ENCODE measurements at regions not wholly inside any gene's neighbourhood (a gene's known extent, or its start where the extent isn't known, plus 50 kb on each side); places are given as distances from the start of the nearest gene placed in this dataset.

GRCh38 chrX:113300580-113300979, 459.9 kb upstream of the AMOT start:
- ChIA-PET POLR2A (ENCODE audit: partially characterized antibody) (interaction anchor here (1.1 kb wide), 1 partner anchor 111 kb away, joined by 3 read pairs; no protein-coding TSS in a partner anchor), CTCF (ENCODE audit: partially characterized antibody) (no interaction called here)
- Histone ChIP-seq H3K27ac (ENCODE audit: low read depth, low read length) (no peak overlapping the region), H2AK5ac (ENCODE audit: low read depth, low read length) (no peak overlapping the region), H3K9ac (replicated peaks in 1 of 4; ENCODE audit: extremely low read depth in 1 of 4, low read depth in 3 of 4, low read length in 3 of 4) (no peak overlapping the region), H2BK12ac (ENCODE audit: low read depth, low read length) (no peak overlapping the region), H3K36me3 (ENCODE audit: control insufficient read depth in 2 of 4, insufficient read depth in 4 of 4, low read length in 3 of 4) (peaks cover 0 to 1% (median 0%) of the 10 kb centered on the region in 4 experiments; a peak in 1 of 8 replicates), H2BK5ac (ENCODE audit: low read depth, low read length) (no peak overlapping the region), H3K14ac (ENCODE audit: insufficient read length) (no peak overlapping the region), H3K4me3 (ENCODE audit: extremely low read depth in 1 of 4, insufficient read depth in 2 of 4, low read depth in 3 of 4, low read length in 4 of 4) (no peak overlapping the region), H4K8ac (ENCODE audit: extremely low read depth, insufficient read depth, low read length) (no peak overlapping the region), H3K4me2 (ENCODE audit: insufficient read depth in 1 of 2, low read depth in 2 of 2, low read length in 2 of 2) (no peak overlapping the region), H3K23ac (ENCODE audit: insufficient read length) (no peak overlapping the region), H4K20me1 (replicated peaks in 1 of 2; ENCODE audit: control insufficient read depth in 1 of 2, insufficient read depth in 2 of 2, low read length in 2 of 2) (no peaks in the 10 kb centered on the region), H3K79me1 (ENCODE audit: low read depth, low read length) (no peaks in the 10 kb centered on the region), H3K18ac (ENCODE audit: extremely low read depth, low read length) (no peak overlapping the region), H2BK15ac (ENCODE audit: low read length) (no peak overlapping the region), H4K5ac (ENCODE audit: insufficient read length, low read depth, low read length) (no peak overlapping the region), H4K91ac (replicated peaks; ENCODE audit: insufficient read length, low read length) (no peak overlapping the region), H3K79me2 (ENCODE audit: control insufficient read depth in 1 of 2, insufficient read depth in 2 of 2, low read length in 2 of 2) (no peaks in the 10 kb centered on the region), H2BK120ac (replicated peaks; ENCODE audit: low read depth, low read length) (no peak overlapping the region), H3K4me1 (replicated peaks in 1 of 4; ENCODE audit: control insufficient read depth in 3 of 4, insufficient read depth in 4 of 4, low read length in 3 of 4) (no peaks in the 10 kb centered on the region), H3K27me3 (replicated peaks in 1 of 4; ENCODE audit: control insufficient read depth in 3 of 4, extremely low read depth in 1 of 4, insufficient read depth in 3 of 4, low read length in 3 of 4) (no peaks in the 10 kb centered on the region), H3K9me3 (ENCODE audit: insufficient read depth in 2 of 2, low read depth in 1 of 2, low read length in 1 of 2) (no peaks in the 10 kb centered on the region), H2BK20ac (ENCODE audit: low read length) (no peak overlapping the region), H2AFZ (ENCODE audit: low read length) (no peak overlapping the region), H3K56ac (replicated peaks; ENCODE audit: insufficient read length, low read depth, low read length) (no peak overlapping the region), H3K4ac (replicated peaks; ENCODE audit: insufficient read length, low read depth, low read length) (no peak overlapping the region), H3K23me2 (ENCODE audit: low read depth, low read length) (no peaks in the 10 kb centered on the region)
- FAIRE-seq, result no peak
- WGBS, 2 experiments (ENCODE audit: extremely low coverage in 1 of 2, insufficient coverage in 1 of 2, insufficient read length in 1 of 2, insufficient replicate concordance in 2 of 2, low coverage in 1 of 2, low lambda C conversion rate in 2 of 2, missing lambda C conversion rate in 1 of 2), result 86% methylated on average over 3 of the region's 3 CpGs; no CpG with 5 or more reads in 1 of the 2 experiments
- DNase-seq (ENCODE audit: low read depth in 1 of 2, low spot score in 2 of 2), result no peak
- TF ChIP-seq RXRA (IDR thresholded peaks at IDR 0.05; ENCODE audit: insufficient read depth, low read depth, low read length) (no peak), JUN (IDR thresholded peaks at IDR 0.05; ENCODE audit: low read depth, low read length) (no peak), SIX5 (IDR thresholded peaks at IDR 0.05; ENCODE audit: low read depth, low read length) (no peak), ASH2L (IDR thresholded peaks at IDR 0.05; ENCODE audit: low read length) (no peak), MAX (IDR thresholded peaks at IDR 0.05) (no peak), YY1 (IDR thresholded peaks at IDR 0.05; ENCODE audit: low read depth, low read length) (no peak), MAFK (IDR thresholded peaks at IDR 0.05; ENCODE audit: low read depth, low read length) (no peak), EP300 (IDR thresholded peaks at IDR 0.05; ENCODE audit: borderline replicate concordance in 1 of 2, low read depth in 2 of 2, low read length in 2 of 2) (no peak), NANOG (IDR thresholded peaks at IDR 0.05; ENCODE audit: insufficient read depth, low read depth, low read length, poor library complexity, severe bottlenecking) (no peak), USF2 (IDR thresholded peaks at IDR 0.05; ENCODE audit: low read length) (no peak), GABPA (IDR thresholded peaks at IDR 0.05; ENCODE audit: borderline replicate concordance, insufficient read depth, low read length) (no peak), POU5F1 (IDR thresholded peaks at IDR 0.05; ENCODE audit: low read depth, low read length) (no peak), FOSL1 (IDR thresholded peaks at IDR 0.05; ENCODE audit: insufficient read depth, low read depth, low read length) (no peak), HDAC6 (IDR thresholded peaks at IDR 0.05; ENCODE audit: low read depth, low read length) (no peak)
